Sigmoid colon (tissue), 4 donors: ENCODE measurements at regions not wholly inside any gene's neighbourhood (a gene's known extent, or its start where the extent isn't known, plus 50 kb on each side); places are given as distances from the start of the nearest gene placed in this dataset.

Experiments
- EP300 ChIP-seq, 4 donors: sonication (generic); formaldehyde crosslinking; IDR thresholded peaks; one replicate each; pipeline ENCODE4 v1.6.1; 2017; ENCODE audit warnings: antibody characterized with exemption in 4 of 4
- POLR2A ChIP-seq, 2 donors: fragments of 450-650 bp; IDR thresholded peaks; one replicate each; pipeline ENCODE4 v1.6.1; 2016; ENCODE audit warnings: antibody characterized with exemption in 2 of 2, mild to moderate bottlenecking in 2 of 2, moderate library complexity in 2 of 2
- TF ChIP-seq, protein P1 (sequence below), 4 experiments: fragments of 450-650 bp in 3 of 4; fragments of 200-600 bp in 1 of 4; IDR thresholded peaks; one replicate each; pipeline ENCODE4 v1.5.1; 2016 to 2019; ENCODE audit warnings: antibody characterized with exemption in 4 of 4, mild to moderate bottlenecking in 3 of 4, moderate library complexity in 2 of 4

DNA sequence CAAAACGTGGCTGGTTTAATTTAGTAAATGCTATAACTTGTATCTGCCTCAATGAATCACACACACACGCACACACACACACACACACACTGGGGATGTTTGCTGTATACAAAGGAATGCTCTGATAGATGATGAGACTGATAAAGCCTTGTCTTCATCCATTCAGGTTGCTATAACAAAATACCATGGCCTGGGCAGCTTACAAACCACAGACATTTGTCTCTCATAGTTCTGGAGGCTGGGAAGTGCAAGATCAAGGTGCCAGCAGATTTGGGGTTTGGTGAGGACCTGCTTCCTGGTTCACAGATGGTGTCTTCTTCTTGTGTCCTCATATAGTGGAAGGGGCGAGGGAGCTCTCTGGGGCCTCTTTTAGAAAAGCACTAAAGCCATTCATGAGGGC, 149.5 kb upstream of the HDAC4 start:
- TF ChIP-seq, protein P1, sequence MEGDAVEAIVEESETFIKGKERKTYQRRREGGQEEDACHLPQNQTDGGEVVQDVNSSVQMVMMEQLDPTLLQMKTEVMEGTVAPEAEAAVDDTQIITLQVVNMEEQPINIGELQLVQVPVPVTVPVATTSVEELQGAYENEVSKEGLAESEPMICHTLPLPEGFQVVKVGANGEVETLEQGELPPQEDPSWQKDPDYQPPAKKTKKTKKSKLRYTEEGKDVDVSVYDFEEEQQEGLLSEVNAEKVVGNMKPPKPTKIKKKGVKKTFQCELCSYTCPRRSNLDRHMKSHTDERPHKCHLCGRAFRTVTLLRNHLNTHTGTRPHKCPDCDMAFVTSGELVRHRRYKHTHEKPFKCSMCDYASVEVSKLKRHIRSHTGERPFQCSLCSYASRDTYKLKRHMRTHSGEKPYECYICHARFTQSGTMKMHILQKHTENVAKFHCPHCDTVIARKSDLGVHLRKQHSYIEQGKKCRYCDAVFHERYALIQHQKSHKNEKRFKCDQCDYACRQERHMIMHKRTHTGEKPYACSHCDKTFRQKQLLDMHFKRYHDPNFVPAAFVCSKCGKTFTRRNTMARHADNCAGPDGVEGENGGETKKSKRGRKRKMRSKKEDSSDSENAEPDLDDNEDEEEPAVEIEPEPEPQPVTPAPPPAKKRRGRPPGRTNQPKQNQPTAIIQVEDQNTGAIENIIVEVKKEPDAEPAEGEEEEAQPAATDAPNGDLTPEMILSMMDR (IDR thresholded peaks at IDR 0.05): no peak
- no peak for TF ChIP-seq EP300 (IDR thresholded peaks at IDR 0.05)
- no peak for TF ChIP-seq POLR2A (IDR thresholded peaks at IDR 0.05)
